ENCODE measurements at regions not wholly inside any gene's neighbourhood (a gene's known extent, or its start where the extent isn't known, plus 50 kb on each side); places are given as distances from the start of the nearest gene placed in this dataset.

- Histone ChIP-seq H3K4me3 (no peak overlapping the region), H3K27me3 (replicated peaks in 1 of 7) (no peaks in the 10 kb centered on the region), H3K27ac (no peak overlapping the region), H3K4me1 (no peaks in the 10 kb centered on the region), H3K9me3 (no peaks in the 10 kb centered on the region), H3K36me3 (no peaks in the 10 kb centered on the region)
- no peak for DNase-seq
- 87 to 95% (median 92%) methylated on average over 20 of the region's 20 CpGs for WGBS, 5 donors
- intact Hi-C loops (cut with DNase I; ENCODE audit: low total_unique reads): no loop called here
- no peak for TF ChIP-seq CTCF (IDR thresholded peaks at IDR 0.05 in 8 of 11, conservative IDR thresholded peaks at IDR 0.05 in 3 of 11)
- no peak for TF ChIP-seq POLR2A (IDR thresholded peaks at IDR 0.05)
- no peak for TF ChIP-seq POLR2AphosphoS5 (IDR thresholded peaks at IDR 0.05)
Observed at GRCh38 chr15:62795700-62796695, 246.5 kb upstream of the TPM1 start.

GRCh38 chr15:62797171-62797570 is 245.4 kb upstream of the TPM1 start:
- H3K27ac ChIP-seq: no peak overlapping the region
- no peaks in the 10 kb centered on the region for H3K9me3 ChIP-seq
- no peak for TF ChIP-seq POLR2AphosphoS5 (IDR thresholded peaks at IDR 0.05)
- no peak for TF ChIP-seq CTCF (IDR thresholded peaks at IDR 0.05 in 8 of 11, conservative IDR thresholded peaks at IDR 0.05 in 3 of 11)
- no peak for TF ChIP-seq POLR2A (IDR thresholded peaks at IDR 0.05)
- no peaks in the 10 kb centered on the region for H3K36me3 ChIP-seq
- no peak for DNase-seq
- 90 to 96% (median 92%) methylated on average over 15 of the region's 15 CpGs for WGBS, 5 donors
- intact Hi-C loops (cut with DNase I; ENCODE audit: low total_unique reads): no loop called here
- no peaks in the 10 kb centered on the region for H3K4me1 ChIP-seq
- H3K4me3 ChIP-seq: no peak overlapping the region
- no peaks in the 10 kb centered on the region for H3K27me3 ChIP-seq (replicated peaks in 1 of 7)

GRCh38 chr15:62798536-62798935 is 244.0 kb upstream of the TPM1 start:
- TF ChIP-seq CTCF (IDR thresholded peaks at IDR 0.05 in 8 of 11, conservative IDR thresholded peaks at IDR 0.05 in 3 of 11): no peak
- TF ChIP-seq POLR2AphosphoS5 (IDR thresholded peaks at IDR 0.05): no peak
- TF ChIP-seq POLR2A (IDR thresholded peaks at IDR 0.05): no peak
- no peaks in the 10 kb centered on the region for H3K4me1 ChIP-seq
- no peak overlapping the region for H3K27ac ChIP-seq
- DNase-seq: no peak
- no peaks in the 10 kb centered on the region for H3K9me3 ChIP-seq
- no peak overlapping the region for H3K4me3 ChIP-seq
- 69 to 93% (median 92%) methylated on average over 5 of the region's 5 CpGs for WGBS, 5 donors
- no peaks in the 10 kb centered on the region for H3K36me3 ChIP-seq
- H3K27me3 ChIP-seq (replicated peaks in 1 of 7): no peaks in the 10 kb centered on the region
- intact Hi-C loops (cut with DNase I; ENCODE audit: low total_unique reads): no loop called here

GRCh38 chr15:62799037-62799436 is 243.5 kb upstream of the TPM1 start:
- DNase-seq: no peak
- no peaks in the 10 kb centered on the region for H3K27me3 ChIP-seq (replicated peaks in 1 of 7)
- H3K36me3 ChIP-seq: no peaks in the 10 kb centered on the region
- H3K9me3 ChIP-seq: no peaks in the 10 kb centered on the region
- H3K4me1 ChIP-seq: no peaks in the 10 kb centered on the region
- intact Hi-C loops (cut with DNase I; ENCODE audit: low total_unique reads): no loop called here
- no peak overlapping the region for H3K27ac ChIP-seq
- H3K4me3 ChIP-seq: no peak overlapping the region
- WGBS, 5 donors: 91 to 98% (median 96%) methylated on average over 6 of the region's 6 CpGs
- TF ChIP-seq CTCF (IDR thresholded peaks at IDR 0.05 in 8 of 11, conservative IDR thresholded peaks at IDR 0.05 in 3 of 11): no peak
- no peak for TF ChIP-seq POLR2A (IDR thresholded peaks at IDR 0.05)
- TF ChIP-seq POLR2AphosphoS5 (IDR thresholded peaks at IDR 0.05): no peak
